AG04449 (cell line): ENCODE measurements at regions not wholly inside any gene's neighbourhood (a gene's known extent, or its start where the extent isn't known, plus 50 kb on each side); places are given as distances from the start of the nearest gene placed in this dataset.
"Not testable (repeated sequence)": the region's sequence is repeated elsewhere in the genome, so short reads cannot be mapped to it uniquely, and the experiment has no call there.

Experiments
- CTCF ChIA-PET: fragments of 350-600 bp; formaldehyde crosslinking; extraction: SDS; loops from one replicate; lab custom pipeline; 2021; ENCODE audit warnings: antibody characterized with exemption; lab: Yijun Ruan, JAX
- POLR2A ChIA-PET: fragments of 400-600, 350-600 bp; formaldehyde crosslinking; extraction: SDS; loops from one replicate; lab custom pipeline; 2020; ENCODE audit warnings: antibody characterized with exemption, inconsistent platforms; lab: Yijun Ruan, JAX
- DNase-seq: peaks from one replicate; pipeline ENCODE4 v3.0.0-alpha.2; 2010; ENCODE audit warnings: low read depth, low spot score
- H3K4me3 ChIP-seq: 2 replicates; pipeline ENCODE4 v1.5.1; 2011; ENCODE audit warnings: low read depth, mild to moderate bottlenecking, control low read depth, low read length
- TF ChIP-seq, protein P1 (sequence below): IDR thresholded peaks from one replicate; pipeline ENCODE4 v1.5.1; 2011; ENCODE audit warnings: mild to moderate bottlenecking, moderate library complexity, low read length, control low read depth, inconsistent platforms; ENCODE audit not compliant: insufficient read depth; ENCODE audit errors: missing control alignments

DNA sequence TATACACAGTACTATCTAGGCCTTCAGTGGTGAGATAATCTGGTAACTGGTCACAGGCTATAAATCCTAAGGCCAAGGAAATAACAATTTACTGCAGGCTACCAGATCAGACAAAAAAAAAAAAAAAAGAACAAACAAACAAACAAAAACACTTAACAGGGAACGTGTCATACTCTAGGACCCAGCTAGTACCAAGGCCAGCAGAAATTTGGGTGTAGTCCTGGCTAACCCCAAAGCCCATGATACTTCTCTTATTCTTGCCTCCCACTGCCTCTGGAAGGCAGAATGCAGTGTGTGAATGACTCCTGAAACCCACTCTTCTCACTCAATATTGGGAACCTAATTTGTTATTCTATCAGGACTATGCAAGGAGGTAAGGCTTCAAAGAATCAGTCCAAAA, 53.7 kb upstream of the ST3GAL6 start:
- ChIA-PET POLR2A (no interaction called here), CTCF (no interaction called here)
- DNase-seq, result no peak
- no peak overlapping the region for H3K4me3 ChIP-seq
- TF ChIP-seq, protein P1, sequence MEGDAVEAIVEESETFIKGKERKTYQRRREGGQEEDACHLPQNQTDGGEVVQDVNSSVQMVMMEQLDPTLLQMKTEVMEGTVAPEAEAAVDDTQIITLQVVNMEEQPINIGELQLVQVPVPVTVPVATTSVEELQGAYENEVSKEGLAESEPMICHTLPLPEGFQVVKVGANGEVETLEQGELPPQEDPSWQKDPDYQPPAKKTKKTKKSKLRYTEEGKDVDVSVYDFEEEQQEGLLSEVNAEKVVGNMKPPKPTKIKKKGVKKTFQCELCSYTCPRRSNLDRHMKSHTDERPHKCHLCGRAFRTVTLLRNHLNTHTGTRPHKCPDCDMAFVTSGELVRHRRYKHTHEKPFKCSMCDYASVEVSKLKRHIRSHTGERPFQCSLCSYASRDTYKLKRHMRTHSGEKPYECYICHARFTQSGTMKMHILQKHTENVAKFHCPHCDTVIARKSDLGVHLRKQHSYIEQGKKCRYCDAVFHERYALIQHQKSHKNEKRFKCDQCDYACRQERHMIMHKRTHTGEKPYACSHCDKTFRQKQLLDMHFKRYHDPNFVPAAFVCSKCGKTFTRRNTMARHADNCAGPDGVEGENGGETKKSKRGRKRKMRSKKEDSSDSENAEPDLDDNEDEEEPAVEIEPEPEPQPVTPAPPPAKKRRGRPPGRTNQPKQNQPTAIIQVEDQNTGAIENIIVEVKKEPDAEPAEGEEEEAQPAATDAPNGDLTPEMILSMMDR, result no peak

DNA sequence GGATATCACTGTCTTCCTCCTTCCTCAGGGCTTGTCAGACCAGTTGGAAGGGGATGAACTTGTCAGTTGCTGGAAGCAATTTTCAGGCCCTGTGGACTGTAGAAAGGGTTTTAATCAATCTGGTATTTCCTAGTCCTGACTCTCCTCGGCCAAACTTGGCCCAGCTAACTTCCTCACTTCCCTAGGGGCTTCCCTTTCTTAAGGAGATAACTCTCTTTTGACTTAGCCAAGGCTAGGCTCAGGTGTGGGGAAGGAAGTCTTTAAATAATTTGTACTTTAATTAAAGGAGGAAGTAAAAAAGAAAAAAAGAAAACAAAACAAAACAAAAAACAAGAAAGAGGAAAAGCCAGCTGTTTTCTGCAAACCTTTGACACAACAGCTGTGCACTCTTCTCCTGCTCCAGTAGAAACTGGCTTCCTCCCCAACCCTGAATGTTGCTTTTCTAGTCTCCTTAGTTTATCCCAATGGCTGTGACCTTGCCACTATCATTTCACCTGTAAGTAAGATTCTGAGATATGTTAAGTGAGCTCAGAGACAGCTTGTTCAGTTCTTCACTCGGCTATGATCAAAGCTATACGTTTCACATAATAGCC, 53.0 kb upstream of the ST3GAL6 start:
- DNase-seq, result no peak
- CTCF ChIA-PET, result interaction anchor here (1.5 kb wide), 1 partner anchor 108 kb away, joined by 5 read pairs; no protein-coding TSS in a partner anchor
- TF ChIP-seq, protein P1, result no peak
- no peak overlapping the region for H3K4me3 ChIP-seq
- POLR2A ChIA-PET, result no interaction called here

DNA sequence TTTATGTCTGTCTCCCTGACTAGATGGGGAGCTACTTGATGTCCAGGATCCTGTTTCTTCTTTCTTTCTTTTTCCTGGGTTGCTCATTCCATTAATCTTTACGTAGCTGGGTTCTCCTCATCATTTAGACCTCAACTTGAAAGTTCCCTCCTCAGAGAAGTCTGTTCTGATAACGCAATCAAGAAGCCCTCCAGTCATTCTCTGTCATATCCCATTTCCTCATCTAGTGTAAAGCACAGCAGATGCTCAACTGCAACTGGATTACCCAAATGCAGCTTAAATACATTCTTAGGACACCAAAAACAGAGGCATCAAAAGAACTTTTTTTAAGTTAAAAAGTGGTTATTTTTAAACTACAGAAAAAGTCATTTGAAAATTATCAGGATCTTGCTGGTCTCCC, 51.7 kb upstream of the ST3GAL6 start:
- POLR2A ChIA-PET, result no interaction called here
- TF ChIP-seq, protein P1, result no peak
- CTCF ChIA-PET, result interaction anchor here (0.9 to 1.5 kb wide), 3 partner anchors 109 to 116 kb away, joined by 3 to 5 read pairs (median 3); no protein-coding TSS in a partner anchor
- H3K4me3 ChIP-seq, result no peak overlapping the region
- no peak for DNase-seq

DNA sequence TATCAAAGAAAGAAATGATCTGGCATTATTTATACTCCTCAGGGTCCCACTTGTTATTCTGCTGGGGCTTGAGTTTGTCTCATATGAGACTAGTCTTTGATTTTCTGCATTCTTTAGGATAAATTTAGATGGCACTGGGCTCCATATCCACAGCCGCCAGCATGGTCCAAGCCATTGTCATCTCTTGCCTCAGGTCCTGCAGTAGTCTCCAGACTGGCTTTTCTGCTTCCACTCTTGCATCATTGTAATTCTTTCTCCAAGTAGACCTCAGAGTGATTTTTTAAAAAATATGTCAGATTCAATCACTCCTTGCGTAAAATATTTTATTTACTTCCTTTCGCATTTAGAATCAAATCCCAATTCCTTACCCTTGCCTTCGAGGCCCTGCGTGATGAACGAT, 50.4 kb upstream of the ST3GAL6 start:
- POLR2A ChIA-PET, result no interaction called here
- TF ChIP-seq, protein P1, result no peak
- H3K4me3 ChIP-seq, result no peak overlapping the region
- CTCF ChIA-PET, result no interaction called here
- no peak for DNase-seq

DNA sequence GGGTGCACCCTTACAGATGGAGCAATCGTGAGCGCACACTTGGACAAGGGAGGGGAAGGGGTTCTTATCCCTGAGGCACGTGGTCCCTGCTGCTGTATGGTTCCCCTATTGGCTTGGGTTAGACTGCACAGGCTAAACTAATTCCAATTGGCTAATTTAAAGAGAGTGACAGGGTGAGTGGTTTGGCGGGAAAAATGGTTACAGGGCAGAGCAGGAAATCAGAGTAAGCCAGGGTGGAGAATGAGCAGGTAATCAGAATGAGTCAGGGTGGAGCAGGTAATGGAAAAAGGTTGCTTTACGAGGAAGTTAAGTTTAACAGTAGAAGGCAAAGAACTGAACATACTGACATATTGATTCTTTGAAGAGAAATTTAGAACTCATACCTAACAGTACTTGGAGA, 49.8 kb upstream of the ST3GAL6 start:
- H3K4me3 ChIP-seq, CTCF ChIA-PET, DNase-seq, POLR2A ChIA-PET: not testable (repeated sequence)
